Loucy (cell line): ENCODE measurements at regions not wholly inside any gene's neighbourhood (a gene's known extent, or its start where the extent isn't known, plus 50 kb on each side); places are given as distances from the start of the nearest gene placed in this dataset.

Source experiments
- CTCF ChIP-seq: fragments of 200-600 bp; sonication (generic); conservative IDR thresholded peaks from 2 replicates; pipeline ENCODE4 v1.5.1; 2014; ENCODE audit warnings: mild to moderate bottlenecking, antibody characterized with exemption, low read length
- EZH2phosphoT487 ChIP-seq: fragments of 200-600 bp; IDR thresholded peaks from 2 replicates; pipeline ENCODE4 v1.6.1; 2018; ENCODE audit warnings: antibody characterized with exemption, mild to moderate bottlenecking, moderate library complexity, borderline replicate concordance

- no peak for TF ChIP-seq CTCF
- no peak for TF ChIP-seq EZH2phosphoT487
These were observed 1006.6 kb upstream of the LRRN3 start for GRCh38 chr7:110084181-110084807.
